Endothelial cell (in vitro differentiated cells): ENCODE measurements at regions not wholly inside any gene's neighbourhood (a gene's known extent, or its start where the extent isn't known, plus 50 kb on each side); places are given as distances from the start of the nearest gene placed in this dataset.

Experiments used
- DNase-seq: peaks from one replicate; pipeline ENCODE4 v3.0.0; 2021; ENCODE audit warnings: low spot score
- H3K27ac Mint-ChIP-seq: one replicate; pipeline ENCODE4 v1.8.0; 2021; ENCODE audit warnings: mixed read lengths, inconsistent platforms; ENCODE audit not compliant: unreplicated experiment
- H3K27me3 Mint-ChIP-seq: one replicate; pipeline ENCODE4 v1.8.0; 2021; ENCODE audit warnings: mild to moderate bottlenecking, moderate library complexity, mixed read lengths, inconsistent platforms; ENCODE audit not compliant: unreplicated experiment
- H3K36me3 Mint-ChIP-seq: one replicate; pipeline ENCODE4 v1.8.0; 2021; ENCODE audit warnings: mild to moderate bottlenecking, low read depth, mixed read lengths, inconsistent platforms; ENCODE audit not compliant: unreplicated experiment
- H3K4me1 Mint-ChIP-seq: one replicate; pipeline ENCODE4 v1.8.0; 2021; ENCODE audit warnings: mild to moderate bottlenecking, mixed read lengths, inconsistent platforms; ENCODE audit not compliant: unreplicated experiment
- H3K4me3 Mint-ChIP-seq: one replicate; pipeline ENCODE4 v1.8.0; 2021; ENCODE audit warnings: mild to moderate bottlenecking, mixed read lengths, inconsistent platforms; ENCODE audit not compliant: unreplicated experiment
- H3K9me3 Mint-ChIP-seq: one replicate; pipeline ENCODE4 v1.8.0; 2021; ENCODE audit warnings: mixed read lengths, inconsistent platforms; ENCODE audit not compliant: unreplicated experiment
- CTCF ChIP-seq: fragments of 200-600 bp; sonication (generic); IDR thresholded peaks from one replicate; pipeline ENCODE4 v1.5.0; 2021; ENCODE audit warnings: antibody characterized with exemption; ENCODE audit not compliant: unreplicated experiment

- Mint-ChIP-seq H3K36me3 (no peaks in the 10 kb centered on the region), H3K9me3 (no peaks in the 10 kb centered on the region), H3K4me1 (no peaks in the 10 kb centered on the region), H3K27ac (no peak overlapping the region), H3K4me3 (no peak overlapping the region), H3K27me3 (peaks cover 4% of the 10 kb centered on the region)
- no peak for DNase-seq
- TF ChIP-seq CTCF: no peak
These were observed 74.4 kb upstream of the SMIM36 start for GRCh38 chr17:55585629-55586028.

- no peak overlapping the region for H3K27ac Mint-ChIP-seq
- H3K4me3 Mint-ChIP-seq: no peak overlapping the region
- no peak for DNase-seq
- H3K36me3 Mint-ChIP-seq: no peaks in the 10 kb centered on the region
- H3K27me3 Mint-ChIP-seq: peaks cover 4% of the 10 kb centered on the region
- no peak for TF ChIP-seq CTCF
- no peaks in the 10 kb centered on the region for H3K4me1 Mint-ChIP-seq
- no peaks in the 10 kb centered on the region for H3K9me3 Mint-ChIP-seq
These were observed 73.6 kb upstream of the SMIM36 start for GRCh38 chr17:55584861-55585260.

- no peaks in the 10 kb centered on the region for H3K4me1 Mint-ChIP-seq
- no peaks in the 10 kb centered on the region for H3K36me3 Mint-ChIP-seq
- TF ChIP-seq CTCF: no peak
- peaks cover 4% of the 10 kb centered on the region for H3K27me3 Mint-ChIP-seq
- H3K27ac Mint-ChIP-seq: no peak overlapping the region
- H3K4me3 Mint-ChIP-seq: no peak overlapping the region
- no peak for DNase-seq
- no peaks in the 10 kb centered on the region for H3K9me3 Mint-ChIP-seq
These were observed 72.9 kb upstream of the SMIM36 start for GRCh38 chr17:55584055-55584685.

GRCh38 chr17:55582897-55583296 is 71.6 kb upstream of the SMIM36 start:
- Mint-ChIP-seq H3K27me3 (peaks cover 4% of the 10 kb centered on the region), H3K4me3 (no peak overlapping the region), H3K27ac (no peak overlapping the region), H3K36me3 (no peaks in the 10 kb centered on the region), H3K4me1 (no peaks in the 10 kb centered on the region), H3K9me3 (no peaks in the 10 kb centered on the region)
- no peak for TF ChIP-seq CTCF
- DNase-seq: no peak

- no peaks in the 10 kb centered on the region for H3K27me3 Mint-ChIP-seq
- H3K4me1 Mint-ChIP-seq: no peaks in the 10 kb centered on the region
- no peaks in the 10 kb centered on the region for H3K36me3 Mint-ChIP-seq
- TF ChIP-seq CTCF: no peak
- no peak for DNase-seq
- no peak overlapping the region for H3K27ac Mint-ChIP-seq
- H3K9me3 Mint-ChIP-seq: no peaks in the 10 kb centered on the region
- H3K4me3 Mint-ChIP-seq: no peak overlapping the region
These were observed 69.4 kb upstream of the SMIM36 start for GRCh38 chr17:55580596-55581133.
